ENCODE measurements at regions not wholly inside any gene's neighbourhood (a gene's known extent, or its start where the extent isn't known, plus 50 kb on each side); places are given as distances from the start of the nearest gene placed in this dataset.

DNA sequence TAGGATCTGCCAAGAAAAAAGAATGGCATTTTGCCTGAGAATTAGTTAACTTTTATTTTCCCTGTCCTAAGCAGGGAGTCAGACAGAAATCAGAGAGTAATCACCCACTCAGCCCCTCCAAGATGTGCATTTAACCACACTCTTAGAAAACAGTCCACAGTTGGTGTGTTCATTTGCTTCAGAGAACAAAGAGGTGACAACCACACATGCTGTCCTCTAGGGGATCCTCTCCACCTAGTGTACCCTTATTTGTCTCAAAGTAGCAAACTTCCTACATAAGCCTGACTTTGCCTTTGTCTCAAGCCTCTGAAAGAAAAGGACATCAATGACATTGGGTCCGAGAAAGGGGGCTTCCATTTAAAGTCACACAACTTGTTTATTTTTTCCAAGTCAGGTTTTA is 107.0 kb upstream of the RFC3 start:
- intact Hi-C loops (cut with micrococcal nuclease), result no loop called here
- Mint-ChIP-seq H3K36me3 (peaks cover 1 to 4% of the 10 kb centered on the region in 2 donors), H3K27ac (no peak overlapping the region), H3K27me3 (no peaks in the 10 kb centered on the region), H3K4me3 (no peak overlapping the region), H3K9me3 (peaks cover 0 to 19% (median 14%) of the 10 kb centered on the region in 8 donors), H3K4me1 (no peaks in the 10 kb centered on the region)
- Histone ChIP-seq H3K4me1 (ENCODE audit: insufficient read depth, low read length) (no peaks in the 10 kb centered on the region), H3K9me3 (ENCODE audit: control insufficient read depth in 1 of 2, low read length in 2 of 2) (no peaks in the 10 kb centered on the region), H3K36me3 (ENCODE audit: insufficient read depth, low read length) (no peaks in the 10 kb centered on the region), H3K27me3 (ENCODE audit: insufficient read depth, low read length) (no peaks in the 10 kb centered on the region), H3K4me3 (ENCODE audit: low read length in 2 of 2) (no peak overlapping the region), H3K27ac (ENCODE audit: low read depth, low read length) (no peak overlapping the region)
- DNase-seq, result no peak
- ChIA-PET CTCF (ENCODE audit: partially characterized antibody) (no interaction called here), POLR2A (ENCODE audit: partially characterized antibody) (no interaction called here)

DNA sequence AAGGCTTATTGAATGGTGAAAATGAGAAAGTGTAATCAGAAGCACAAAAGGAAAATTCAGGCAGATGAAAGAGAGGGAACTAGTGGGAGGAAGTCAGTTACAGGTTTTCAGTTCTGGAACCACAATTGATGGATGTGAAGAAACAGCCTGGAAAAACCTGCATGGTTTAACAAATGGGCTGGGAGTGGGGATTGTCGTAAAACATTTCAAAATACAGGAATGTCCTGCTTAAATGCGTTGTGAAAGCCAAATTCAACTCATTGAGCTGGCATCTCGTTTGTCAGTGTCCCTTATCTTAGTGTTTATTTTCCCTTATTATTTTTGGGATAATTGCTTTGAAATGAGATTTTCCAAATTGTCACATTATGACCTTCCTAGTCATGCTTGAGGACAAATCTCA is 106.5 kb upstream of the RFC3 start:
- Mint-ChIP-seq H3K4me1 (no peaks in the 10 kb centered on the region), H3K36me3 (peaks cover 1 to 4% of the 10 kb centered on the region in 2 donors), H3K4me3 (no peak overlapping the region), H3K27me3 (no peaks in the 10 kb centered on the region), H3K27ac (no peak overlapping the region), H3K9me3 (peaks cover 0 to 14% (median 10%) of the 10 kb centered on the region in 8 donors)
- H3K9me3 ChIP-seq (ENCODE audit: control insufficient read depth in 1 of 2, low read length in 2 of 2), result no peaks in the 10 kb centered on the region
- no peaks in the 10 kb centered on the region for H3K4me1 ChIP-seq (ENCODE audit: insufficient read depth, low read length)
- intact Hi-C loops (cut with micrococcal nuclease), result no loop called here
- H3K4me3 ChIP-seq (ENCODE audit: low read length in 2 of 2), result no peak overlapping the region
- CTCF ChIA-PET (ENCODE audit: partially characterized antibody), result no interaction called here
- POLR2A ChIA-PET (ENCODE audit: partially characterized antibody), result no interaction called here
- H3K36me3 ChIP-seq (ENCODE audit: insufficient read depth, low read length), result no peaks in the 10 kb centered on the region
- H3K27me3 ChIP-seq (ENCODE audit: insufficient read depth, low read length), result no peaks in the 10 kb centered on the region
- DNase-seq, result no peak
- no peak overlapping the region for H3K27ac ChIP-seq (ENCODE audit: low read depth, low read length)

DNA sequence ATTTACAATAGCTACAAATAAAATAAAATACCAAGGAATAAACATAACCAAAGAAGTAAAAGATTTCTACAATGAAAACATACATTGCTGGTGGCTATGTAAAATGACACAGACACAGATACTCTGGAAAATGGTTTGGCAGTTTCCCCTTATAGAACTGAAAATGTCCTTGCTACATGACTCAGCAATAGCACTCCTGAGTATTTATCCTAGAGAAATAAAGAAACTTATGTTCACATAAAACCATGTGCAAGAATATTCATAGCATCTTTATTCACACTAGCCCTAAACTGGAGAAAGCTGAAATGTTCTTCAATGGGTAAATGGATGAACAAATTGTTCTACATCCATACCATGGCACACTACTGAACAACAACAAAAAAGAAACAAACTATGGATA is 100.2 kb upstream of the RFC3 start:
- H3K27ac Mint-ChIP-seq, result no peak overlapping the region

DNA sequence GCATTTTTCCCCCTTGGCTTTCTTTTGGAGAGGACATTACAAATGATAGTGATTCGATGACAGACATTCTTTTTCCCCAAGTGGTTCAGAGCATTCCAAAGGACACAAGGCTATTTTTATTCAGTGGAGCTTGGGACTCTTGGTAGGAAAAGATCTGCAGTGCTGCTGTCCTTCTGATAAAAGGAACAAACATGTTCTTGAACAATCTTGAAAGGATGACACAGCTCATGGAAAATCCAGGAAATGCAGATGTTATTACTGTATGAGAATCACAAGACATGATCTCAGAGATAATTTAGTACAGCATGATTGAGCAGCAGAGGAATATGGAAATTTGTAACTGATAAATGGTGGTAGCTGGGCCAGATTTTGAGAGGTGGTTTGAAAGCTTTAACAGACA is 96.2 kb upstream of the RFC3 start:
- Mint-ChIP-seq H3K27me3 (no peaks in the 10 kb centered on the region), H3K27ac (peak overlapping the region in 2 of 7 donors; percentile 2 to 54), H3K4me1 (peaks cover 10 to 23% (median 20%) of the 10 kb centered on the region in 4 donors), H3K36me3 (no peaks in the 10 kb centered on the region), H3K4me3 (peak overlapping the region in 2 of 8 donors; percentile 11 to 21), H3K9me3 (peaks cover 0 to 4% (median 0%) of the 10 kb centered on the region in 8 donors)
- intact Hi-C loops (cut with micrococcal nuclease), result loop anchor here (2.0 to 10.0 kb wide), 4 partner anchors 1069 to 1807 kb away; partner anchors contain the start of gene PDS5B
- no peaks in the 10 kb centered on the region for H3K36me3 ChIP-seq (ENCODE audit: insufficient read depth, low read length)
- H3K4me1 ChIP-seq (ENCODE audit: insufficient read depth, low read length), result peaks cover 23% of the 10 kb centered on the region
- no peak for DNase-seq
- H3K4me3 ChIP-seq (ENCODE audit: low read length in 2 of 2), result no peak overlapping the region
- ChIA-PET CTCF (ENCODE audit: partially characterized antibody) (interaction anchor here (1.2 to 6.9 kb wide), 3 partner anchors 178 to 1136 kb away, joined by 3 to 187 read pairs (median 41); partner anchors contain the start of gene PDS5B), POLR2A (ENCODE audit: partially characterized antibody) (interaction anchor here (1.2 kb wide), 1 partner anchor 179 kb away, joined by 3 read pairs; no protein-coding TSS in a partner anchor)
- no peaks in the 10 kb centered on the region for H3K27me3 ChIP-seq (ENCODE audit: insufficient read depth, low read length)
- H3K27ac ChIP-seq (ENCODE audit: low read depth, low read length), result no peak overlapping the region
- no peaks in the 10 kb centered on the region for H3K9me3 ChIP-seq (ENCODE audit: control insufficient read depth in 1 of 2, low read length in 2 of 2)

More for the DNA sequence above, 100.2 kb upstream of the RFC3 start:
- H3K9me3 ChIP-seq (ENCODE audit: control insufficient read depth in 1 of 2, low read length in 2 of 2), result no peaks in the 10 kb centered on the region
- no peaks in the 10 kb centered on the region for H3K36me3 ChIP-seq (ENCODE audit: insufficient read depth, low read length)
- H3K4me1 Mint-ChIP-seq, result peaks cover 7 to 13% (median 9%) of the 10 kb centered on the region in 4 donors
- ChIA-PET POLR2A (ENCODE audit: partially characterized antibody) (no interaction called here), CTCF (ENCODE audit: partially characterized antibody) (interaction anchor here (0.7 to 1.6 kb wide), 4 partner anchors 9 to 1052 kb away, joined by 3 to 4 read pairs (median 3); no protein-coding TSS in a partner anchor)
- H3K4me1 ChIP-seq (ENCODE audit: insufficient read depth, low read length), result peaks cover 11% of the 10 kb centered on the region
- DNase-seq, result no peak
- H3K4me3 ChIP-seq (ENCODE audit: low read length in 2 of 2), result no peak overlapping the region
- H3K27me3 Mint-ChIP-seq, result no peaks in the 10 kb centered on the region
- no peak overlapping the region for H3K27ac ChIP-seq (ENCODE audit: low read depth, low read length)
- H3K4me3 Mint-ChIP-seq, result no peak overlapping the region
- intact Hi-C loops (cut with micrococcal nuclease), result no loop called here
- no peaks in the 10 kb centered on the region for H3K36me3 Mint-ChIP-seq
- H3K9me3 Mint-ChIP-seq, result peaks cover 0 to 4% (median 1%) of the 10 kb centered on the region in 8 donors
- H3K27me3 ChIP-seq (ENCODE audit: insufficient read depth, low read length), result no peaks in the 10 kb centered on the region

DNA sequence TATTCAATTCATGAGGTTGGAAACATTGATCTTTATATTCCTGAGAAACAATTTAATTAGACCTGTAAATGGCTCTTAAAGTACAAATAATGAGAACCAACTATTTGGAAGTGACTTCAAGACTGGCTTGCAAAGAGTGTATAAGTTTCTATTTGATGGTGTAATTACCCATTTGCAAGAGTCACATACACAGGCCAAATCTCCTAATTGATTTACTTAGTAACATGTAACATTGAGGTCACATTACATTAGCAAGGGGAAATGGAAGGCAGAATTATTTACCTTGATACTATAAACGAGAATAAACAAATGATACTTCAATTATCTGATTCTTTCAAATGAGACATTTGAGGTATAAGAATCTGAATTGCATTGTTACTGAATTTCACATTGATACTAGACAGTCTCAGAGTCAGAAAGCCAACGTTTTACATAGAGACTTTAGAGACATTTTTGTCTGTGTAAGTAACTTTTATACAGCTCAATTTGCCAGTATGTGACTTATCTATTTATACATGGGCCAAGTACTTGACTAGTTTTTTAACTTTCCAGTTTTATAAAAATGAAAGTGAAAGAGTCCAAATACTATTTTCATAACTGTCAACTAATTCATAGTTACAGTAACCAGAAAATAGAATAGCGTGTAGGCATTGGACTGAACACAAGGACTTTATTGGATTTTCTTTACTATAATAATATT is 95.6 kb upstream of the RFC3 start:
- H3K36me3 Mint-ChIP-seq, result no peaks in the 10 kb centered on the region
- ChIA-PET CTCF (ENCODE audit: partially characterized antibody) (interaction anchor here (1.1 to 6.9 kb wide), 8 partner anchors 43 to 1136 kb away, joined by 3 to 187 read pairs (median 11); partner anchors contain the start of gene PDS5B), POLR2A (ENCODE audit: partially characterized antibody) (interaction anchor here (3.1 kb wide), 1 partner anchor 179 kb away, joined by 24 read pairs; no protein-coding TSS in a partner anchor)
- Histone ChIP-seq H3K9me3 (ENCODE audit: control insufficient read depth in 1 of 2, low read length in 2 of 2) (no peaks in the 10 kb centered on the region), H3K27me3 (ENCODE audit: insufficient read depth, low read length) (no peaks in the 10 kb centered on the region), H3K36me3 (ENCODE audit: insufficient read depth, low read length) (no peaks in the 10 kb centered on the region), H3K27ac (ENCODE audit: low read depth, low read length) (no peak overlapping the region), H3K4me3 (ENCODE audit: low read length in 2 of 2) (no peak overlapping the region), H3K4me1 (ENCODE audit: insufficient read depth, low read length) (peaks cover 23% of the 10 kb centered on the region)
- no peaks in the 10 kb centered on the region for H3K27me3 Mint-ChIP-seq
- H3K4me1 Mint-ChIP-seq, result peaks cover 10 to 23% (median 20%) of the 10 kb centered on the region in 4 donors
- H3K27ac Mint-ChIP-seq, result peak overlapping the region in 5 of 7 donors; percentile 1 to 54 (median 26)
- H3K4me3 Mint-ChIP-seq, result peak overlapping the region in 7 of 8 donors; percentile 3 to 55 (median 27)
- H3K9me3 Mint-ChIP-seq, result no peaks in the 10 kb centered on the region
- DNase-seq, result no peak
- intact Hi-C loops (cut with micrococcal nuclease), result loop anchor here (2.0 to 10.0 kb wide), 4 partner anchors 1070 to 1808 kb away; partner anchors contain the start of gene PDS5B

DNA sequence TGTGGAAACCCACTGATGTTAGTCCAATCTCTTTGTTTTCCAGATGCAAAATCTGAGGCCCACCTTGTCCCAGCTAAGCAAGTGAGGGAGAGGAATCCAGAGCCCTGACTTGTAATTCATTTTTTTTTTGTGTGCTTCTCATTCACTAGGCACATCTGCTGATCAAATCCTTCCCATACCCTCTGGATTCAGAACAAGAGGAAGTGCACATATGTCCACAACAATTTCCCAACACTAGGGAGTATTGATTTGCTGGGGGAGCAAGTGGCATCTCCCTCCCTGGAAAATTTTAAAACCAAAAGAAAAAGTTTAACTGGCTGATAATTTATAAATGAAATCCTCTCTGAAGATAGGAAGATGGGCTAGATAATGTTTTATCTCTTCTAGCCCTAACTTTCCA is 94.6 kb upstream of the RFC3 start:
- Histone ChIP-seq H3K27me3 (ENCODE audit: insufficient read depth, low read length) (no peaks in the 10 kb centered on the region), H3K36me3 (ENCODE audit: insufficient read depth, low read length) (no peaks in the 10 kb centered on the region), H3K4me1 (ENCODE audit: insufficient read depth, low read length) (peaks cover 23% of the 10 kb centered on the region), H3K4me3 (ENCODE audit: low read length in 2 of 2) (no peak overlapping the region), H3K9me3 (ENCODE audit: control insufficient read depth in 1 of 2, low read length in 2 of 2) (no peaks in the 10 kb centered on the region), H3K27ac (ENCODE audit: low read depth, low read length) (no peak overlapping the region)
- POLR2A ChIA-PET (ENCODE audit: partially characterized antibody), result interaction anchor here (1.5 to 3.1 kb wide), 2 partner anchors 180 to 495 kb away, joined by 6 to 24 read pairs; no protein-coding TSS in a partner anchor
- Mint-ChIP-seq H3K27ac (peak overlapping the region in 3 of 7 donors; percentile 64 to 77 (median 71)), H3K4me1 (peaks cover 10 to 23% (median 20%) of the 10 kb centered on the region in 4 donors), H3K4me3 (peak overlapping the region in 5 of 8 donors; percentile 37 to 70 (median 60)), H3K27me3 (no peaks in the 10 kb centered on the region), H3K36me3 (no peaks in the 10 kb centered on the region), H3K9me3 (no peaks in the 10 kb centered on the region)
- DNase-seq, result no peak
- intact Hi-C loops (cut with micrococcal nuclease), result loop anchor here (1.0 to 10.0 kb wide), 7 partner anchors 113 to 1809 kb away; partner anchors contain the start of gene PDS5B
- CTCF ChIA-PET (ENCODE audit: partially characterized antibody), result interaction anchor here (0.8 to 6.9 kb wide), 23 partner anchors 10 to 1136 kb away, joined by 3 to 187 read pairs (median 4); partner anchors contain the start of gene RFC3

All from CD4-positive, alpha-beta memory T cell (primary cell).